ENCODE measurements at regions not wholly inside any gene's neighbourhood (a gene's known extent, or its start where the extent isn't known, plus 50 kb on each side); places are given as distances from the start of the nearest gene placed in this dataset.
A peak's percentile ranks its signal among the peaks of the same experiment; 100 is the strongest.

GRCh38 chr2:84319581-84319980 is 139.5 kb downstream of the SUCLG1 start:
- no peak overlapping the region for H3K4me3 ChIP-seq (ENCODE audit: low read depth, low read length)
- no peak for TF ChIP-seq CTCF (IDR thresholded peaks at IDR 0.05; ENCODE audit: low read depth, low read length)

- no peak overlapping the region for H3K4me3 ChIP-seq (ENCODE audit: low read depth, low read length)
- no peak for TF ChIP-seq CTCF (IDR thresholded peaks at IDR 0.05; ENCODE audit: low read depth, low read length)
Measured at GRCh38 chr2:84317135-84317534, 141.9 kb downstream of the SUCLG1 start.

GRCh38 chr2:84314901-84315330 is 144.2 kb downstream of the SUCLG1 start:
- H3K4me3 ChIP-seq (ENCODE audit: low read depth, low read length), result no peak overlapping the region
- peak; percentile 86 for TF ChIP-seq CTCF (IDR thresholded peaks at IDR 0.05; ENCODE audit: low read depth, low read length)

GRCh38 chr2:84314250-84314649 is 144.8 kb downstream of the SUCLG1 start:
- H3K4me3 ChIP-seq (ENCODE audit: low read depth, low read length), result no peak overlapping the region
- TF ChIP-seq CTCF (IDR thresholded peaks at IDR 0.05; ENCODE audit: low read depth, low read length), result no peak

GRCh38 chr2:84309281-84309680 is 149.8 kb downstream of the SUCLG1 start:
- no peak for TF ChIP-seq CTCF (IDR thresholded peaks at IDR 0.05; ENCODE audit: low read depth, low read length)

GRCh38 chr2:84306361-84306760 is 152.7 kb downstream of the SUCLG1 start:
- H3K4me3 ChIP-seq (ENCODE audit: low read depth, low read length), result no peak overlapping the region

More at GRCh38 chr2:84309281-84309680, 149.8 kb downstream of the SUCLG1 start:
- H3K4me3 ChIP-seq (ENCODE audit: low read depth, low read length), result no peak overlapping the region

More at GRCh38 chr2:84306361-84306760, 152.7 kb downstream of the SUCLG1 start:
- no peak for TF ChIP-seq CTCF (IDR thresholded peaks at IDR 0.05; ENCODE audit: low read depth, low read length)
